ENCODE measurements at regions not wholly inside any gene's neighbourhood (a gene's known extent, or its start where the extent isn't known, plus 50 kb on each side); places are given as distances from the start of the nearest gene placed in this dataset.

DNA sequence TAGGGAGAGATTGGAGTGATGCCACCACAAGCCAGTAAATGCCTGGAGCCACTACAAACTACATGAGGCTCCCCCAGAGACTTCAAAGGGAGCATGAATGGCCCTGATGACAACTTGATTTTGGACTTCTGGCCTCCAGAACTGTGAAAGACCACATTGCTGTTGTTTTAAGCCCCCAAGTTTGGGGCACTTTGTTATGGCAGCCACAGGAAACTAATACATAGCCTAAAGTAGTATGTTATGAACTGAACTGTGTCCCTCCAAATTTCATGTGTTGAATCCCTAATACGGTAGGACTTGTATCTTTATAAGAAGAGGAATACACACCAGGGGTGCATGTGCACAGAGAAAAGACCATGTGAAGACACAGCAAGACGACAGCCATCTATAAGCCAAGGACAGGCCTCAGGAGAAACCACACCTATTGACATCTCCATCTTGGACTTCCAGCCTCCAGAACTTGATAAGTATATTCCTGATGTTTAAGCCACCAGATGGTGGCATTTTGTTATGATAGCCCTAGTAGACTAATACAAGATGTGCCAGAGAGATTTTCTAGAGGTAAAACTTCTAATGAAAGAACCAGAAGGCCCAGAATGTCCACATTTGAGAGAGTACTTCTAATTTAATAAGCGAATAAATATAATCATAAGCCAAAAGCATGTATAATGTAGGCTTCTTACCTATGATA lies 127.1 kb upstream of the BMP4 start:
- peaks cover 21% of the 10 kb centered on the region for H3K4me1 ChIP-seq (ENCODE audit: insufficient read depth)
- no peaks in the 10 kb centered on the region for H3K9me3 ChIP-seq (ENCODE audit: low read depth)
- H3K9me2 ChIP-seq (replicated peaks; ENCODE audit: insufficient read depth): no peaks in the 10 kb centered on the region
- H3K27me3 ChIP-seq: no peaks in the 10 kb centered on the region
- H3K79me2 ChIP-seq: no peaks in the 10 kb centered on the region
- TF ChIP-seq EZH2phosphoT487 (IDR thresholded peaks at IDR 0.05; ENCODE audit: low read depth, severe bottlenecking, unreplicated experiment) (no peak), CTCF (IDR thresholded peaks at IDR 0.05; ENCODE audit: poor library complexity) (no peak), EZH2 (IDR thresholded peaks at IDR 0.05; ENCODE audit: borderline replicate concordance) (no peak)
- no peak overlapping the region for H3K4me2 ChIP-seq
- H2AFZ ChIP-seq: no peak overlapping the region
- no peak overlapping the region for H3K27ac ChIP-seq
- H4K20me1 ChIP-seq (ENCODE audit: insufficient read depth, poor library complexity, severe bottlenecking): no peaks in the 10 kb centered on the region
- H3K4me3 ChIP-seq: no peak overlapping the region
- no peaks in the 10 kb centered on the region for H3K36me3 ChIP-seq (replicated peaks; ENCODE audit: insufficient read depth, low read depth)
- WGBS (ENCODE audit: low lambda C conversion rate, missing lambda C conversion rate): 100% methylated on average over 3 of the region's 3 CpGs
- DNase-seq (ENCODE audit: low spot score): no peak

- TF ChIP-seq EZH2 (IDR thresholded peaks at IDR 0.05; ENCODE audit: borderline replicate concordance): no peak
- no peak for TF ChIP-seq CTCF (IDR thresholded peaks at IDR 0.05; ENCODE audit: poor library complexity)
- no peak for TF ChIP-seq EZH2phosphoT487 (IDR thresholded peaks at IDR 0.05; ENCODE audit: low read depth, severe bottlenecking, unreplicated experiment)
- no peaks in the 10 kb centered on the region for H4K20me1 ChIP-seq (ENCODE audit: insufficient read depth, poor library complexity, severe bottlenecking)
- DNase-seq (ENCODE audit: low spot score): no peak
- no peak overlapping the region for H3K4me3 ChIP-seq
- H2AFZ ChIP-seq: no peak overlapping the region
- no peaks in the 10 kb centered on the region for H3K79me2 ChIP-seq
- H3K4me2 ChIP-seq: no peak overlapping the region
- H3K36me3 ChIP-seq (replicated peaks; ENCODE audit: insufficient read depth, low read depth): no peaks in the 10 kb centered on the region
- peaks cover 21% of the 10 kb centered on the region for H3K4me1 ChIP-seq (ENCODE audit: insufficient read depth)
- H3K27me3 ChIP-seq: no peaks in the 10 kb centered on the region
- no peaks in the 10 kb centered on the region for H3K9me2 ChIP-seq (replicated peaks; ENCODE audit: insufficient read depth)
- H3K27ac ChIP-seq: peak overlapping the region; percentile 17
- H3K9me3 ChIP-seq (ENCODE audit: low read depth): no peaks in the 10 kb centered on the region
Observed at GRCh38 chr14:54085232-54085761, 128.7 kb upstream of the BMP4 start.

GRCh38 chr14:54085841-54086240 lies 129.2 kb upstream of the BMP4 start:
- no peak for DNase-seq (ENCODE audit: low spot score)
- no peaks in the 10 kb centered on the region for H4K20me1 ChIP-seq (ENCODE audit: insufficient read depth, poor library complexity, severe bottlenecking)
- H3K27me3 ChIP-seq: no peaks in the 10 kb centered on the region
- peak overlapping the region; percentile 17 for H3K27ac ChIP-seq
- H3K4me1 ChIP-seq (ENCODE audit: insufficient read depth): peaks cover 21% of the 10 kb centered on the region
- TF ChIP-seq EZH2 (IDR thresholded peaks at IDR 0.05; ENCODE audit: borderline replicate concordance) (no peak), EZH2phosphoT487 (IDR thresholded peaks at IDR 0.05; ENCODE audit: low read depth, severe bottlenecking, unreplicated experiment) (no peak), CTCF (IDR thresholded peaks at IDR 0.05; ENCODE audit: poor library complexity) (no peak)
- no peaks in the 10 kb centered on the region for H3K9me3 ChIP-seq (ENCODE audit: low read depth)
- H3K36me3 ChIP-seq (replicated peaks; ENCODE audit: insufficient read depth, low read depth): no peaks in the 10 kb centered on the region
- no peaks in the 10 kb centered on the region for H3K79me2 ChIP-seq
- WGBS (ENCODE audit: low lambda C conversion rate, missing lambda C conversion rate): 40% methylated on average over 4 of the region's 4 CpGs
- no peak overlapping the region for H3K4me2 ChIP-seq
- H3K4me3 ChIP-seq: no peak overlapping the region
- H2AFZ ChIP-seq: no peak overlapping the region
- no peaks in the 10 kb centered on the region for H3K9me2 ChIP-seq (replicated peaks; ENCODE audit: insufficient read depth)

All from hepatocyte (in vitro differentiated cells).